Panc1 (cell line): ENCODE measurements at regions not wholly inside any gene's neighbourhood (a gene's known extent, or its start where the extent isn't known, plus 50 kb on each side); places are given as distances from the start of the nearest gene placed in this dataset.

Experiments used
- CTCF ChIP-seq: fragments of 450-650 bp; IDR thresholded peaks from 2 replicates; pipeline ENCODE4 v1.5.1; 2017; ENCODE audit warnings: mild to moderate bottlenecking
- TCF7L2 ChIP-seq: IDR thresholded peaks from 2 replicates; pipeline ENCODE4 v1.6.1; 2011; ENCODE audit warnings: mild to moderate bottlenecking, low read depth, low read length, inconsistent platforms

GRCh38 chr2:192615105-192615504 lies 420.4 kb upstream of the TMEFF2 start:
- TF ChIP-seq CTCF (no peak), TCF7L2 (no peak)
